ENCODE measurements at regions not wholly inside any gene's neighbourhood (a gene's known extent, or its start where the extent isn't known, plus 50 kb on each side); places are given as distances from the start of the nearest gene placed in this dataset.

- no peak for DNase-seq
These were observed 151.7 kb upstream of the MPDZ start for GRCh38 chr9:13431222-13431536.

- DNase-seq, result no peak
These were observed 151.1 kb upstream of the MPDZ start for GRCh38 chr9:13430368-13431221.

GRCh38 chr9:13429301-13430190 lies 150.1 kb upstream of the MPDZ start:
- DNase-seq, result no peak

- no peak for DNase-seq
These were observed 149.3 kb upstream of the MPDZ start for GRCh38 chr9:13428766-13429165.

GRCh38 chr9:13427587-13427986 lies 148.1 kb upstream of the MPDZ start:
- DNase-seq, result no peak

GRCh38 chr9:13426606-13427005 lies 147.1 kb upstream of the MPDZ start:
- no peak for DNase-seq

GRCh38 chr9:13424872-13425271 lies 145.4 kb upstream of the MPDZ start:
- no peak for DNase-seq

- DNase-seq, result no peak
These were observed 144.7 kb upstream of the MPDZ start for GRCh38 chr9:13424204-13424603.

- no peak for DNase-seq
These were observed 134.9 kb upstream of the MPDZ start for GRCh38 chr9:13414349-13414748.

- DNase-seq, result no peak
These were observed 132.8 kb upstream of the MPDZ start for GRCh38 chr9:13412331-13412730.

GRCh38 chr9:13411791-13412190 lies 132.3 kb upstream of the MPDZ start:
- no peak for DNase-seq

GRCh38 chr9:13410566-13411031 lies 131.1 kb upstream of the MPDZ start:
- DNase-seq, result peak; percentile 86

- DNase-seq, result no peak
These were observed 118.2 kb upstream of the MPDZ start for GRCh38 chr9:13397661-13398060.

- DNase-seq, result no peak
These were observed 117.7 kb upstream of the MPDZ start for GRCh38 chr9:13397220-13397619.

GRCh38 chr9:13396418-13396817 lies 116.9 kb upstream of the MPDZ start:
- no peak for DNase-seq

GRCh38 chr9:13395156-13395555 lies 115.7 kb upstream of the MPDZ start:
- peak; percentile 17 for DNase-seq

- DNase-seq, result no peak
These were observed 108.7 kb upstream of the MPDZ start for GRCh38 chr9:13388157-13388556.

GRCh38 chr9:13387734-13388067 lies 108.2 kb upstream of the MPDZ start:
- DNase-seq, result no peak

- peak; percentile 83 for DNase-seq
These were observed 107.6 kb upstream of the MPDZ start for GRCh38 chr9:13386935-13387733.

- DNase-seq, result no peak
These were observed 106.8 kb upstream of the MPDZ start for GRCh38 chr9:13386316-13386715.

GRCh38 chr9:13383855-13384254 lies 104.4 kb upstream of the MPDZ start:
- no peak for DNase-seq

GRCh38 chr9:13383216-13383615 lies 103.7 kb upstream of the MPDZ start:
- no peak for DNase-seq

- DNase-seq, result no peak
These were observed 103.1 kb upstream of the MPDZ start for GRCh38 chr9:13382595-13382994.
